Stimulated activated CD8-positive, alpha-beta memory T cell treated with anti-CD3 and anti-CD28 coated beads, Interleukin-15, amount 100 ng/mL, for 48 hours (primary cell): ENCODE measurements at regions not wholly inside any gene's neighbourhood (a gene's known extent, or its start where the extent isn't known, plus 50 kb on each side); places are given as distances from the start of the nearest gene placed in this dataset.
"Not testable (repeated sequence)": the region's sequence is repeated elsewhere in the genome, so short reads cannot be mapped to it uniquely, and the experiment has no call there.

Experiments
- DNase-seq, 2 donors: peaks; one replicate each; pipeline ENCODE4 v3.0.0-alpha.2; 2020; ENCODE audit warnings: low read depth in 2 of 2

DNA sequence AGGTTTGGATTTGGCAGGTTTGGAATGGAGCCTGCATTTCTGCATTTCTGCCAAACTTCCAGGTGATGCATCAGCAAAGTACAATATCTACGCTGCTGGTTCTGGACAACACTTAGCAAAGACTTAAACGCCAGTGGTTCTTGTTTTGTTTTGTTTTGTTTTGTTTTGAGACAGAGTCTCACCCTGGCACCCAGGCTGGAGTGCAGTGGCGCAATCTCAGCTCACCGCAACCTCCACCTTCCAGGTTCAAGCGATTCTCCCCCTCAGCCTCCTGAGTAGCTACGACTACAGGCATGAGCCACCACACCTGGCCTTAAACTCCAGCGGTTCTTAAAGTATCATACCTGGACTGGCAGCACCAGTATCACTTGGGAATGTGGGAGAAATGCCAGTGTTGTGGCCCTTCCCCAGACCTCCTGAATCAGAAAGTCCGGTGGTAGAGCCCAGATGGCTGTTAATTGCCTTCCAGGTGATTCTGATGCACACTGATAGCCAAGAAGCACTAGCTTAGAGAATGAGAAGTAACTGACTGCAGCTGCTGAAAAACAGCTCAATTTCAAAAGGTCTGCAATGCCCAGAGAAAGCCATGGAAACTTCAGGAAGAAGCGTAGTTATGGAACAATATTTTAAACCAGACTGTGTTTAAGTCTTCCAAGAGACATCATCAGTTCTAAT lies 114.8 kb upstream of the FOXN3 start:
- DNase-seq = no peak

DNA sequence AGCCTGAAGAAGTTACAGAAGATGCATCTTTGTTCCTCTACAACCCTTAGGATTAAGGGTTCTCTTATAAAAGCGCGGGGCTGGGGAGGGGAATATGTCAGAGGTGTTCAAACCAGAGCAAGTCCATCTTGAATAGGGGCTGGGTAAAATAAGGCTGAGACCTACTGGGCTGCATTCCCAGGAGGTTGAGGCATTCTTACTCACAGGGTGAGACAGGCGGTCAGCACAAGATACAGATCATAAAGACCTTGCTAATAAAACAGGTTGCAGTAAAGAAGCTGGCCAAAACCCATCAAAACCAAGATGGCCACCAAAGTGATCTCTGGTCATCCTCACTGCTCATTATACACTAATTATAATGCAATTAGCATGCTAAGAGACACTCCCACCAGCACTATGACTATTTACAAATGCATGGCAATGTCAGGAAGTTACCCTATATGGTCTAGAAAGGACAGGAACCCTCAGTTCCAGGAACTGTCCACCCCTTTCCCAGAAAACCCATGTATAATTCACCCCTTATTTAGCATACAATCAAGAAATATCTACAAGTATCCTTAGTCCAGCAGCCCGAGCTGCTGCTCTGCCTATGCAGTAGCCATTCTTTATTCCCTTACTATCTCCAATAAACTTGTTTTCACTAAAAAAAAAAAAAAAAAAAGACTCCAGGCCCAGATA lies 108.1 kb upstream of the FOXN3 start:
- DNase-seq = no peak

DNA sequence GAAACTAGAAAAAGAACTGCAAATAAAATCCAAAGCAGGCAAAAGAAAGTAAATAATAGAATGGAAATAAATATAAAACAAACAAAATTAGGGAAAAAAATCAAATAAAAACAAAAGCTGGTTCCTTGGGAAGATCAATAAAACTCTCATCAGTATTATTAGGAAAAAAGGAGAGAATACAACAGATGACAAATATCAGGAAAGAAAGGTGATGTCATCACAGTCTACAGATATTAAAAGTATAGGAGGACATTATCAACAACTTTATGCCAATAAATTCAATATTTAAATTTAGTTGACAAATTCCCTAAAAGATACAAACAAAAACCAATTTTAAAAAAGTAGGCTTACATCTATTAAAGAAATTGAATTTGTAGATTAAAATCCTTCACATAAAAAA lies 107.4 kb upstream of the FOXN3 start:
- no peak for DNase-seq

DNA sequence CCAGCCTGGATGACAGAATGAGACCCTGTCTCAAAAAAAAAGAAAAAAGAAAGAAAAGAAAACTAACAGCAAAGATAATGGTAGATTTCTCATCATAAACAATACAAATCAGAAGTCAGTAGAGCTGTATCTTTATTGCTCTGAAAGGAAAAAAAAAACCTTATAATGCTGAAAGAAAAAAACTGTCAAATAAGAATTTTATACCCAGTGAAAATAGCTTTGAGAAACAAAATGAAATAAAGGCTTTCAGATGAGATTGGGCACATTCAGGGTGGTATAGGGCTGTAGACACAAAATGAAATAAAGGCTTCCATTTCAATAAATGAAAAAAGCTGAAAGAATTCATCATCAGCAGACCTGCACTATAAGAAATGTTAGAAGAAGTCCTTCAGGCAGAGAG lies 105.0 kb upstream of the FOXN3 start:
- no peak for DNase-seq

DNA sequence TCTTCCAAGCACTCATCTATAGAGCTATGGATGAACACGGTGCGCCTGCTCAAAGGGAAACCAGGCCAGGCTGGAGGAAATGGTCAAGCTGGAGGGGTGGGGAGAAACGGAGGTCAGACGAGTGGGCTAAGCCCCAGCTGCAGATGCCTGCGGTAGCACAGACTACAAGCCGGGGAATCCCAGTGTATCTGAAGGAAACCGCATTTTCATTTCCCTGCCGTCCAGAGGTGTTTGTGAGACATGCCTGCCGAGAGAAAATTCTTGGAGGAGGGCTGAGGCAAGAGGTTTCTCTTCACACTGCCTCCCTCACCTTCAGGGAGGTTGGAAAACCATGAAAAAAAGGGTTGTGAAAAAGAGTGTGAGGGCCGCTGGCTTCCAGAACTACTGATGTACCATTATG lies 102.0 kb upstream of the FOXN3 start:
- no peak for DNase-seq

DNA sequence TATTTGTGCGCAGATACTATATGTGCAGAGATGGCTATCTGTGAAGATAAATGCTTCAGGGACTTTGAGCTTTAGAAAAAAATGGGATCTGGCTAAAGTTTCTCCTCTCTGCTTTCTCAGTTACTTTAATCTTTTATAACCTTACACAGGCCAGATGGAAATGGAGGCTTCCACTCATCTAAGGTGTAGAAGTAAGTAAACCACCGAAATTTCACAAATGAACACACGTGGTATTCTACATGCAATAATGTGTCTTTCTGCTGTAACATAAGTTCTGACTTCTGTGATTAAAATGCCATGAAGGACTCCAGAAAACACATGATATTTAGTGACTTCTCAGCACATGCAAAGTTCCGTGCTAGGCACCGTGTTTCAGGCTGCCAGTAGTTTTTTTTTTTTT lies 99.1 kb upstream of the FOXN3 start:
- DNase-seq = no peak

DNA sequence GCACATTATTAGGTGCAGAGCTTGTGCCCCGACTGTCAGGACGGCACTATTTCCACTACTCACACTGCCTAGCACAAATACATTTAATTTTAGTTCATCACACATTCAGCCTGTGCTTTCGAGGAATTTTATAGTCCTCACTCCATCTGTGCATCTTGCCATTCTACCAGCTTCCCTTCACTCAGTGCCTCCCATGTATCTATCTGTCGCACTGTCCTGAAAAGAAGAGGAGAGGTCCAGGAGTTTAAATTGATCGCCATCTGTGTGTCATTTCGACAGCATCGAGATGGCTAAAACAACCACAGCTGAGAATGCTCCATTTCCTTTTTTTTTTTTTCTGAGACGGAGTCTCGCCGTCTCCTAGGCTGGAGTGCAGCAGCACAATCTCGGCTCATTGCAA lies 97.6 kb upstream of the FOXN3 start:
- DNase-seq = no peak

DNA sequence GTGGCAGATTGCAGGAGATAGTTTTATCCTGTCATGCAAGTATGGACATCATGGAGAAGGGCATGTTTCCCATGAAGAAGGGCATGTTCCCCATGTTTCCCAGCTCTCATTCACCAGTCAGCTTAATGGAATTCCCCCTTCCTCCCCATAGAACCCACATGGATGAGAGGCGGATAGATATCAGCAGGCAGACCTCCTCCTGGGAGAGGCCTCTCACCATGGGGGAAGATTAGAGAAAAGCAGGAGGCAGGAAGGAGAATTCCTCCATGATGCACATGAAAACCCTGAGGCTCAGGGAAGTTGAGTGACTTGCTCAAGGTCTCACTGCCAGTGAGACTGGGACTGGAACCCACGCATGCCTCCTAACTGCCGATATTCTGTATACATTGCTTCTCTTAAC lies 92.9 kb upstream of the FOXN3 start:
- DNase-seq = no peak

DNA sequence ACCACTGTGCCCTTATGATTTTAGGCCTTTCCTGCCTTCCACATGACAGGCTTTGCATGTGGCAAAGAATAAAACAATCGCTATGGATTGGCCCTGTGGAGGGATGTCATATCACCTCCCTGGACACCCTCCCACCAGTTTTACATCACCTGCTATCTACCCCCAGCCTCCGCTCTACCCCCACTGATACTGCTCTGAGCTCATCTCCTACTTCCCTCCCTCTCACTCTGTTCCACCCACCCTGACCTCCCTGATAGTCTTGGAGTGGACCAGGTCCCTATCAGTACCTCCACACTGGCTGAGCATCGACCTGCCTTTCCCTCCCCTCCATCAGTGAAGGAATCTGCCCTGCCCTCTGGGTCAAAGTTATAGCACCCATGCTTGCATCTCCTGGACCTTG lies 91.8 kb upstream of the FOXN3 start:
- DNase-seq = no peak

DNA sequence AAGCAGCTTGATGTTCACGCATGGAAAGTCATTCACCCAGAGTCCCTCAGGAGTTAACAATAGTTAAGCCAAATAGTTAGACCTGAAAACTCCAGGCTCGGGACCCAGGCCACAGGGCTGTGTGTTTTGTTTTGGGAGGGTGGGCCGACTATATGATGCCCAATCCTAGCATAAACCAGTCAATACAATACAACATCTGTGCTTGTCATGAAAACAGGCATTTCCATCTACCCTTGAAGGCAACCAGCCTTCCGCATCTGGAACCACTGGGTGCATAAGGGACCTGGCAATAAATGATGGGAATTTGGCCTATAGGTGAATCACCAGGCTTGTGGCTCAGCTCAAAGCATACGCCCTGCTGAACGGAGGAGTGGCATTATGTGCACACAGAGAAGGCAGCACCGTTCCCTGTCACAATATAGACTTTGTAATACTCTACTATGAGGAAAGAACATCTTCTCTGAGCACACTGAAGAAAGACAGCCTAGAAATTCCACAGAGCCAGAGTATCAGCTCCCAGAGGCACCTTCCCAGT lies 91.0 kb upstream of the FOXN3 start:
- DNase-seq = no peak

DNA sequence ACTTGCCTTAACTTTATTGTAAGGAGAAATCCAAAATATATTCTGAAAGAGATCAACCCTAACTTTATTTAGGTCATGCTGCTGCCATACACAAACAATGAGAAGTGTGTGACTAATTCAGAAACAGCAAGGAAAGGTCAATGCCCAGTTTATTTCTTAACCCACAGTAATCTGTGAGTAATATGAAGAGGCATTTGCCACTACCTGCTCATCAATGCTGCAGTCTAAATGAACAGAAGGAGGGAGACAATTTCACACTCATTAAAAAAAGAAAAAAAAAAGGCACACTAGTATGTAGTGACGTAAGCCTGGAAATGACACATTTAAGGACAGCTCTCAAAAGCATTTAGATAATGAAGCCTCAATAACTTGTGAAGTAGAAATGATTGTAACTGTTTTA lies 90.5 kb upstream of the FOXN3 start:
- no peak for DNase-seq

DNA sequence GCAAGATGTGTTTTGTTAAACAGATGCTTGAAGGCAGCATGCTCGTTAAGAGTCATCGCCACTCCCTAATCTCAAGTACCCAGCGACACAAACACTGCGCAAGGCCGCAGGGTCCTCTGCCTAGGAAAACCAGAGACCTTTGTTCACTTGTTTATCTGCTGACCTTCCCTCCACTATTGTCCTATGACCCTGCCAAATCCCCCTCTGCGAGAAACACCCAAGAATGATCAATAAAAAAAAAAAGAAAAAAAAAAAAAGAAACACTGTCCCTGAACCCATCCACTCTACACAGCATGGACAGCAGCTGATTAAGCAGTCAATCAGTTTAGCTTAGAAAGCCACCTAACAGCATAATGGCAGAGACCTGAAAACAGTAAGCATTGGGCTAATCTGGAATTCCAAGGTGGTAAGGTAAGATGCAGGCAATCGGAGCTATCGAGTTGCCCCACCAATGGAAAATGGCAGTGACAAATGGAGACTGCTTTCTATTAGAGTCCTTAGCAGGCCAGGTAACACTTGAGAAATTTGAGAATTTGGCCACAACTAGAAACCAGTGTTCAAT lies 89.9 kb upstream of the FOXN3 start:
- DNase-seq = not testable (repeated sequence)

DNA sequence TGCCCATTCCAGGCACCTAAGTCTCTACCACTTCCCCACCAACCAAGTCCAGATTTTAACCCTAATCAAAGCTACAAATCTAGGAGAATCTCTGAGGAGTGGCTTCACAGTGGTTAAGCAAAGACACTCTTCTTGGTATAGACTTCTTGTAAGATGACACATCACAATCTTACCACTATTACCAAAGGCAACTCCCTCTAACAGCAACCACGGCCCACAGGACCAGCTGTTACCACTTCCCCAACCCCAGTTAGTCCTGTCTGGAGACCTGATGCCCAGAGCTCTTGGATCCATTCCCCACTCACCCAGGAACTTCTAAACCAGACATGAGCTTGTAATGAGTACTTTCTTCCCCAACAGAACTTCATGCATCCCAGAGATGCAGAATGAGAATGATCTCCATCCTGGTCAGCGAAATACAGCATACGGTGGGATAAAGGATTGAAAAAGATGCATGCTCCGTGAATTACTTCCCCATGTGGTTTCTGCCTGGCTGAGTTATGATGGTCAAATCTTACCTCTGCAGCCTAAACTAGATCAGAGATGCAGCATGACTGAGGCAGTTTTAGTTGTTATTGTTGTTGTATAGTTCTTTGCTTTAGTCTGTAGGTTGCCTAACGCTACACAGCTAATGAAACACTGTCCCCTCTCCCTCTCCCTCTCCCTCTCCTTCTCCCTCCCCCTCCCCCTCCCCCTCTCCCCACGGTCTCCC lies 87.7 kb upstream of the FOXN3 start:
- no peak for DNase-seq

DNA sequence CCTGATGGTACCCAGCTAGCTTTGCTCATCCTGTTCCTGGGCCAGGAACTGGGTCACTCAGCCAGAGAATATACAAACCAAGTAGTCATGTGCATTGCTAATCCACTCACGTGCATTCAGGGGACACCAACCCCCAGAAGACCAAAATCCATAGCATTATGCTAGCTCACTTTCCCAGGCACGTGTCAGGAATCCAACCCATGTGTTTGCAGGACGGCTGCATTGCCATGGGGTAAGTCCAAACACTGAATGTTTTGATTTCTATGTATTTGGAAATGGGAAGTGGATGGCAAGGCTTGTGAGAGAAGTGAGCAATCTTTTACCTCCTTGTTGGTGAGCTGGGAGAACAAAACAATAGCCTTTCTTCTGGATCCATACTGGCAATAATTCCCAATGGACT lies 87.1 kb upstream of the FOXN3 start:
- no peak for DNase-seq

DNA sequence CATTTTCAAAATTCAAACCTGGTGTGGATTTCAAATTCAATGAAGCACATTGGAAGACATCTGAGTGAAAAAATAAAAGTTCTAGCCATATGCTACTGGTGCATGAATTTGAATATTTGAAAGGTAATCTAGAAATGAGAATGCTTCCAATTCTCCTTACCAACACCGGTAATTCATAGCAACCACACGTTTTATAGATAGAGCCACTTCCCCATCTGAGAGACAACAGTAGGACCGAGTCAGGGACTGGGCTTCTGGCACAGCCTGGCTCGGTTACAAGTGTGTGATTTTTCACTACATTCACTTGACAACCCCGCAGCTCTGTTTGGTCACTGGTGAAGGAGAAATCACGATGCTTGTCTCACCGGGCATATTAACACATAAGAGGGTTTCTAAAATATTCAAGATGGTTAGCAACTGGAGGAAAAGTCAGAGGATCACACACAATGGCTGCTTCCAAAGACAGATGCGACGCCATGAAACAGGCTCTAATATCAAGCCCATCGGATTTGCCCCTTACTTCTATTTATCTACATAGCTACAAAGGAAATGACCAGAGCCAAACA lies 86.5 kb upstream of the FOXN3 start:
- no peak for DNase-seq

DNA sequence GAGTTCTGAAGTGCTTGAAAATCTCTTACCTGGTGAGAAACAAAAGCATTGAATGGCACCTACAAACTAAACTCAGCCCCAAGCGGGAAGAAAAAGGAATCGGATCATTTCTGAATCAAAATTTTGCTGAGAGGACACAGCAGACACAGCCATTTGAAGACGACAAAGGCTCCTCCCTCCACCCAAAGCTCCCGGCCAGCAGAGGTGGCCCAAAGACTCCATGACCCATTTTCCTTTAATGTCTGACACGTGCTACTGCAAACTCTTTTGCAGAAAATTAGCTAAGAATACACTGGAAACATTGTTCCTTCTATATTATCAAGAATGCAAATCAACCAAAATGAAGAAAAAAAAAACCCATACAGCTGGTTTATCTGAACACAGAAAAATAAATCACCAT lies 85.9 kb upstream of the FOXN3 start:
- no peak for DNase-seq

DNA sequence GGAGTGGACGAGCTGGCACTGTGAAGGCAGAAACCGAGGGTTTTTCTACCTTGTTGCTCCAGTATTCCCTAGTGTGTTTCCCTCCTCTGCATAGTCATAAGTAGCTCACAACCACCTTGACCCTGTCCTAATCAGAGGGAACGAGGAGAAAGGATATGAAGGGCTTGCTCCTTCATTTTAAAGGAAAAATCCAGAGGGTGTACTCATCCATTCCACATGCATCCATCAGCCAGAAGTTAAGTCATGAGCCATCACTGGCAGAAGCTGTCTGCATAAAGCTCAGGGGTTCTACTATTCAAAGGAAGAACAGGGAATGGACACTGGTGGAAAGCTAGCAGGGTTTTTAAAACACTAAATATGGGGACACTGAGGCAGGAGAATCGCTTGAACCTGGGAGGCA lies 84.3 kb upstream of the FOXN3 start:
- DNase-seq = no peak

DNA sequence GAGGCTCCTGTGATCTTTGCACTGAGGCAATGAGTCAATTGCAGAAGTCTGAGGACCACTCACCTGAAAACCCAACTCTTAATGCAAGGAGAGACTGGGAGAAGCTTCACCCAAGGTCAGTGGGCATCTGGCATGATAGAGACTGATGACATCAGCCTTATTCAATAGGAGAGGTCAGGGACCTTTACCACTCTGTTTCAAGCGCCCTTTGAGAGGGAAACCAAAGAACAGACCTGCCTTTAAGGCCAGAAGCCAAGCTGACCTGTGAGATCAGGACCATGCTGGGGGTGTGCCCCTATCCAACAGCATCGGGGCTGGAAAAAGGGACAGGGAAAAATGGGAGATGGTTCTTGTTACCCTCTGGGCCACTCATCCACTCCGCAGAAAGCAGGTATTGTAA lies 83.3 kb upstream of the FOXN3 start:
- DNase-seq = no peak

DNA sequence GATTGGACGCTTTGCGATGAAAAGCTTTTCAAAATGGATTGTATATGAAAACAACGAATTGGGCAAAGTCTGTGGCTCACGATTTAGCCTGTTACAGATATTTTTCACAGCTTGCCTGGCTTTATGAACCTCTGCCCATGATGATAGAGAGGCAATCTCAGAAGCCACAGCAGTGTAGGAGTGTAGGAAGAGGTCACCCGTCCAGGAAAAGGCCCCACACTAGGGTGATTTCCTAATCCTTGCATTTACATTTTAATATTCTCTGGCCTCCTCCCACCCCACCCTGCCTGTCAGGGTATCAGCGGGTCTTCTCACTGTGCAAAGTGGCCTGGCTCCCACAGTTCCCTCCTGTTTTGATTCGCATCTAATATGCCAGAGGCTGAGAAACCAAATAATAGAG lies 81.8 kb upstream of the FOXN3 start:
- no peak for DNase-seq

DNA sequence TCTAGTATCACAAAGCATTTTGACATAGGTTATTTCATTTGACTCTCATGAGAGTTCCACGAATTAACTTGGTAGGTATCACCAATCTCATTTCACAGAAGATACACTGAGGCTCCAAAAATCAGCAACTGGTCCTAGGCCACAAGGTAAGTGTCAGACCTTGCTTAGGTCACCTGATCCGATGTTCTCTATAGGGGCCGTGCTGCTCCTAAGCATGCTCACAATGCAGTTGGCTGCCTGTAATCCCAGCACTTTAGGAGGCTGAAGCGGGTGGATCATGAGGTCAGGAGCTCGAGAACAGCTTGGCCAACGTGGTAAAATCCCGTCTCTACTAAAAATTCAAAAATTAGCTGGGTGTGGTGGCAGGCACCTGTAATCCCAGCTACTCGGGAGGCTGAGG lies 78.7 kb upstream of the FOXN3 start:
- no peak for DNase-seq

DNA sequence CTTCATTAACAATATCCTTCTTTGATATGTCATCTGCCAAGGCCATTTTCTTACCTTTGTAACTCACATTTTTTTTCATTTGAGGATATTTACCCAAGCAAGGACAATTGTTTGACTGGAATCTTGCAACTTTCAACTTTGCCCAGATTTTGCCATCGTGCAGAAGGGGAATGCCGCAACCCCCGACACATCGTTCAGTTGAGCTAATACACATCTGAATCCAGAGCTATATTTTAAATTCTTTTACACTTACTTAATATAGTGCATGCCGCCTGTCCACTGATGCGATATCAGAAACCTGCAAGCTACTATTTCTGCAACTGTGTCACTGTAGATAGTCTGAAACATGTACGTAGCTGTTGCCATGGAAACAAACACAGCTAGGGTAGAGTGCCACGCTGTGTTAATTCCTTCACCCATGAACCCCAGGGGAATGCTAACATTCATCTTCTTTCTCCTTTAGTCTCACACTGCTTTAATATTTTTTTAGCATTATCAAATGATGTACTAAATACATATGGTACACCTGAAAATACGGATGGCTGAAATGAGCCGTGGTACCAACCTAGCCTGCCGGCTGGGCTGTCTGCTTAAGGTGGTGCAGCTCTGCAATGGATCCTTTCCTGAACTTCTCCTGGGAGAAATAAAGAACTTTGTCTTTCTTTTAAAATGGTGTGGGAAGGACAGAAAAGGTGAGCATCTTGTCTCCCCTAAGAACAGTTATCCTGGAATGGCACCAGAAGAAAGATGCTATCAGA lies 77.0 kb upstream of the FOXN3 start:
- no peak for DNase-seq

DNA sequence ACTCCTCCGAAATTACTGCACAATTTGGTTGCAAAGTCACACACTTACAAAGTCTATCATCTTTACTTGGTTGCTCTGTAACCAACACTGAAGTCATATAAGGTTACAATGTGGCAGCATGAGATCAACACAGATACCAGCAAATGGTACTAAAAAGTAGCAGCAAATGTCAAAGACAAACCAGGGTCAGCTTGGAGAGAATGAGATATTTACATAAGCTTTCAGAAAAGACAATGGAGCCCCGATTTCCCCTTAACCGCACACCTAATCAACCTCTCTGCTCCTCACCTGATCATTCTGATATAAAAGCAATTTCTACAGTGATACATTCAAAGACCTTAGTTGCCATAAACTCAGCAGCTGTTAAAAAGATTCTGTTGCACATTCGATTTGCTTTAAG lies 76.4 kb upstream of the FOXN3 start:
- DNase-seq = no peak
